Endothelial cell of umbilical vein (primary cell): ENCODE measurements at regions not wholly inside any gene's neighbourhood (a gene's known extent, or its start where the extent isn't known, plus 50 kb on each side); places are given as distances from the start of the nearest gene placed in this dataset.
A peak's percentile ranks its signal among the peaks of the same experiment; 100 is the strongest.

Experiments
- BruUV-seq: library from RNA; stranded (reverse); fragments of 400-500 nt; replicated peaks from 2 replicates; lab custom pipeline; 2021; lab: Mats Ljungman, UMichigan
- CTCF ChIA-PET: fragments of 300-600, 350-600 bp; sonication (Branson Sonifier 250); formaldehyde crosslinking; loops from one replicate; lab custom pipeline; 2021; ENCODE audit warnings: antibody characterized with exemption, inconsistent platforms; lab: Charles Lee
- POLR2A ChIA-PET: fragments of 300-600, 350-600 bp; sonication (Branson Sonifier 250); formaldehyde crosslinking; loops from one replicate; lab custom pipeline; 2021; ENCODE audit warnings: antibody characterized with exemption, inconsistent platforms; lab: Charles Lee
- DNase-seq: peaks from one replicate; pipeline ENCODE4 v3.0.0-alpha.2; 2011; ENCODE audit warnings: low read depth, low spot score
- FAIRE-seq: peaks from 2 replicates; lab custom pipeline; 2011; peaks lifted over from hg19 to GRCh38; lab: Jason Lieb, UNC
- H2AFZ ChIP-seq: 2 replicates; pipeline ENCODE4 v1.6.0; 2012; ENCODE audit warnings: low read depth, low read length, control low read depth, inconsistent platforms
- H3K27ac ChIP-seq: 2 replicates; pipeline ENCODE4 v1.5.1; 2011; ENCODE audit warnings: low read depth, mild to moderate bottlenecking, control low read depth, low read length, moderate library complexity; ENCODE audit not compliant: insufficient read depth
- H3K27me3 ChIP-seq, 2 experiments: 2 replicates each; pipeline versions ENCODE4 v1.6.0 to v1.6.1; 2011; ENCODE audit warnings: low read length in 2 of 2, mixed read lengths in 1 of 2; ENCODE audit not compliant: control insufficient read depth in 2 of 2, insufficient read depth in 2 of 2
- H3K36me3 ChIP-seq, 2 experiments: 2 replicates in 1 of 2; 3 replicates in 1 of 2; pipeline ENCODE4 v1.5.1; 2011; ENCODE audit warnings: low read length in 2 of 2, mild to moderate bottlenecking in 1 of 2, moderate library complexity in 1 of 2; ENCODE audit not compliant: control insufficient read depth in 2 of 2, insufficient read depth in 2 of 2; ENCODE audit errors: extremely low read depth in 1 of 2
- H3K4me1 ChIP-seq: 3 replicates; pipeline ENCODE4 v1.5.1; 2011; ENCODE audit warnings: mild to moderate bottlenecking, low read length; ENCODE audit not compliant: control insufficient read depth, insufficient read depth; ENCODE audit errors: extremely low read depth
- H3K4me2 ChIP-seq: 2 replicates; pipeline ENCODE4 v1.6.1; 2011; ENCODE audit warnings: low read length, control low read depth, mixed read lengths; ENCODE audit not compliant: insufficient read depth
- H3K4me3 ChIP-seq, 3 experiments: fragments of 200-600 bp in 1 of 3; sonication (generic), shearing (Covaris generic) in 1 of 3; replicated peaks in 1 of 3; 2 replicates each; pipeline ENCODE4 v1.5.1; 2011 to 2016; ENCODE audit warnings: control low read depth in 3 of 3, low read length in 3 of 3, mild to moderate bottlenecking in 2 of 3, inconsistent platforms in 1 of 3, low read depth in 1 of 3, moderate library complexity in 1 of 3; ENCODE audit not compliant: insufficient read depth in 1 of 3
- H3K79me2 ChIP-seq: 2 replicates; pipeline ENCODE4 v1.6.0; 2012; ENCODE audit warnings: low read length, inconsistent platforms; ENCODE audit not compliant: control insufficient read depth, insufficient read depth
- H3K9ac ChIP-seq: replicated peaks from 2 replicates; pipeline ENCODE3; 2011; ENCODE audit warnings: low read length, control low read depth; ENCODE audit not compliant: insufficient read depth; ENCODE audit errors: extremely low read depth
- H3K9me1 ChIP-seq: replicated peaks from 3 replicates; pipeline ENCODE4 v1.6.0; 2011; ENCODE audit warnings: mild to moderate bottlenecking, low read length; ENCODE audit not compliant: control insufficient read depth, insufficient read depth; ENCODE audit errors: extremely low read depth
- H3K9me3 ChIP-seq: replicated peaks from 2 replicates; pipeline ENCODE4 v1.5.1; 2012; ENCODE audit warnings: low read length, inconsistent platforms; ENCODE audit not compliant: control insufficient read depth, insufficient read depth
- H4K20me1 ChIP-seq: replicated peaks from 2 replicates; pipeline ENCODE3; 2011; ENCODE audit warnings: mild to moderate bottlenecking, low read length; ENCODE audit not compliant: control insufficient read depth, insufficient read depth; ENCODE audit errors: extremely low read depth
- EZH2 ChIP-seq: IDR thresholded peaks from 2 replicates; pipeline ENCODE4 v1.6.1; 2012; ENCODE audit warnings: borderline replicate concordance, low read depth, mild to moderate bottlenecking, moderate library complexity, low read length, inconsistent platforms; ENCODE audit not compliant: severe bottlenecking
- FOS ChIP-seq: IDR thresholded peaks from 2 replicates; pipeline ENCODE4 v1.6.1; 2011; ENCODE audit warnings: mild to moderate bottlenecking, low read length, moderate library complexity, borderline replicate concordance; ENCODE audit not compliant: insufficient read depth
- JUN ChIP-seq: IDR thresholded peaks from 2 replicates; pipeline ENCODE4 v1.6.1; 2011; ENCODE audit warnings: borderline replicate concordance, low read depth; ENCODE audit not compliant: insufficient read length, insufficient read depth
- POLR2A ChIP-seq: IDR thresholded peaks from 2 replicates; pipeline ENCODE4 v1.6.1; 2012; ENCODE audit warnings: low read depth, mild to moderate bottlenecking, control low read depth, low read length
- POLR2AphosphoS5 ChIP-seq: IDR thresholded peaks from 2 replicates; pipeline ENCODE4 v1.6.1; 2012; ENCODE audit warnings: low read depth, mild to moderate bottlenecking, control low read depth, low read length, moderate library complexity; ENCODE audit not compliant: insufficient read depth
- dilution Hi-C: fragments of 300-500 bp; cut with MboI; formaldehyde crosslinking; loops from one replicate; pipeline ENCODE4 v1.15.0; 2019; ENCODE audit warnings: low sequenced_read_pairs; ENCODE audit not compliant: extremely low pct_ligation_motif_present
- intact Hi-C: fragments of 100-400 bp; cut with micrococcal nuclease; formaldehyde crosslinking; loops from one replicate; pipeline ENCODE4 v1.10.0; 2022
- TF ChIP-seq, protein P1 (sequence below), 2 donors: IDR thresholded peaks; 1 replicate in 1 of 2; 2 replicates in 1 of 2; pipeline ENCODE4 v1.5.1; 2011; ENCODE audit warnings: low read length in 2 of 2, mild to moderate bottlenecking in 2 of 2, moderate library complexity in 2 of 2, control low read depth in 1 of 2, inconsistent platforms in 1 of 2, low read depth in 1 of 2; ENCODE audit not compliant: insufficient read depth in 1 of 2; ENCODE audit errors: extremely low read depth in 1 of 2
- TF ChIP-seq, protein P2 (sequence below): IDR thresholded peaks from 2 replicates; pipeline ENCODE4 v1.6.1; 2011; ENCODE audit not compliant: insufficient read depth, insufficient read length

DNA sequence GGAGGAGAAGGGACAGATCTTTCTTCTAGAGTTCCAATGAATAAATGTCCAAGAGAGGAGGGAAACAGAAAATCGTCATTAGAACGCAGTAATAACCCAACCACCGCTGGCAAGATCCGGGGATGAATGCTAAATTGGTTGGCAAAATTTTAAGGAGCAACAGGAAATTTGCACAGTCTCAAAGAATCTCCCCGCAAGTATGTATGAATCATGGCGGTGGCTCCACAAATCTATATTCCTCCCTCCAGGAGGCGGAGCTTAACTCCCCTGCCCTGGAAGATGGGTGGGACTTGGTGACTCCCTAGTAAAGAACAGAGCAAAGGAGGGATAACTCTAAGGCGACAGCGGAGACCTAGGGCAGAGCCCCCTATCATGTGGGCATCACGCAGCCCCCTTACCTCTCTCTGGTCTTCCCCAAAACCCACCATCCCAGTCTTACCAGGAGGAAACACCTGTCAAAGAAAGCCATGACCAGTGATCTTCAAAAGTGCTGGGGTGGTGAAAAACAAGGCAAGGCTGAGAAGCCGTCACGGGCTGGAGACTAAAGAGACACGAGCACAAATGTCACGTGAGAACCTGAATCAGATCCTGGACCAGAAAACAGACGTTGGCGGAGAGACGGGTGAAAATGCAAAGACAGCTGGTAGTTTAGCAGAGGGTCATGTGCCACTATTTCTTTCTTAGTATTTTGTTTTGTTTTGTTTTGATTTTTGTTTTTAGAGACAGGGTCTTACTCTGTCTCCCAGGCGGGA lies 125.8 kb downstream of the NCOR2 start:
- peak overlapping the region in 1 of 3 experiments; percentile 5 for H3K4me3 ChIP-seq
- dilution Hi-C loops (no loop called here), intact Hi-C loops (loop anchor here (1.0 to 2.0 kb wide), 6 partner anchors 12 to 126 kb away; partner anchors contain the start of gene NCOR2)
- H3K9me3 ChIP-seq, result no peaks in the 10 kb centered on the region
- H3K36me3 ChIP-seq, result peaks cover 0 to 5% of the 10 kb centered on the region in 2 experiments
- DNase-seq (peak; percentile 83), FAIRE-seq (peak; percentile 95)
- BruUV-seq, result TSS peak; percentile 36
- H3K79me2 ChIP-seq, result no peaks in the 10 kb centered on the region
- no peak overlapping the region for H2AFZ ChIP-seq
- H4K20me1 ChIP-seq, result no peaks in the 10 kb centered on the region
- peak overlapping the region; percentile 53 for H3K4me2 ChIP-seq
- H3K27ac ChIP-seq, result peak overlapping the region; percentile 89
- CTCF ChIA-PET, result interaction anchor here (0.8 to 3.8 kb wide), 9 partner anchors 12 to 330 kb away, joined by 3 to 12 read pairs (median 4); no protein-coding TSS in a partner anchor
- H3K4me1 ChIP-seq, result peaks cover 27% of the 10 kb centered on the region
- no peaks in the 10 kb centered on the region for H3K27me3 ChIP-seq
- H3K9ac ChIP-seq, result peak overlapping the region; percentile 76
- H3K9me1 ChIP-seq, result no peaks in the 10 kb centered on the region
- POLR2A ChIA-PET, result interaction anchor here (1.0 kb wide), 1 partner anchor 15 kb away, joined by 3 read pairs; no protein-coding TSS in a partner anchor
- TF ChIP-seq POLR2AphosphoS5, result peak; percentile 42
- TF ChIP-seq JUN, result peak; percentile 60
- TF ChIP-seq EZH2, result no peak
- peak; percentile 56 for TF ChIP-seq POLR2A
- no peak for TF ChIP-seq FOS

DNA sequence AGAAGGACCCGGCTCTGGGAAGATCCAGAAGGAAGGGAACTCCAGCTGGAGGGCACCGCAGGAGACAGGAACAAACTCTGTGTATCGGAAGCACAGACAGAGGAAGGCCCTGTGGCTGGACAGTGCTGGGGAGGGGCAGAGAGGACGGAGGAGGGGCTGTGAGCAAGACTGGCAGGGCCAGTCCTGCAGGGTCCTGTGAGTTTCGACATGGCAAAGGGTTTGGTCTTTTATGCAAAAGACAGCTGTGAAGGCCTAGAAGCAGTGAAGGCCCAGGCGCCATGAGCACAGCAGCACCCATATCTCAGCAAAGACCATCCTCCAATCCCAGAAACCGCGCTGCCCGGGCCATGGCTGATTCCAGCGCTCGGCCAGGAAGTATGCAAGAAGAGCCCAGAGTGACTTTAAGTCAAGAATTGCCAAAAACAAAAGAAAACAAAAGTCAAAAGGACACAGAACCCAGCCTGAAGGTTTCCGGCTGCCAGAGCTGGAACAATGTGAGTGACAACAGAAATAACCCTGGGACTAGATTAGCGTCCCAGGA lies 126.5 kb downstream of the NCOR2 start:
- ChIA-PET CTCF (interaction anchor here (0.8 to 3.8 kb wide), 9 partner anchors 13 to 331 kb away, joined by 3 to 12 read pairs (median 4); no protein-coding TSS in a partner anchor), POLR2A (interaction anchor here (1.0 kb wide), 1 partner anchor 16 kb away, joined by 3 read pairs; no protein-coding TSS in a partner anchor)
- Histone ChIP-seq H3K36me3 (peaks cover 0 to 9% of the 10 kb centered on the region in 2 experiments), H3K9me3 (no peaks in the 10 kb centered on the region), H3K4me3 (peak overlapping the region in 1 of 3 experiments; percentile 5), H3K9me1 (no peaks in the 10 kb centered on the region), H2AFZ (no peak overlapping the region), H4K20me1 (no peaks in the 10 kb centered on the region), H3K4me1 (peaks cover 27% of the 10 kb centered on the region), H3K9ac (peak overlapping the region; percentile 76), H3K79me2 (no peaks in the 10 kb centered on the region), H3K4me2 (peak overlapping the region; percentile 53), H3K27ac (peak overlapping the region; percentile 89), H3K27me3 (no peaks in the 10 kb centered on the region)
- dilution Hi-C loops, result no loop called here
- no peak for FAIRE-seq
- no peak for DNase-seq
- intact Hi-C loops, result loop anchor here (1.0 to 2.0 kb wide), 6 partner anchors 12 to 126 kb away; partner anchors contain the start of gene NCOR2
- TSS peak; percentile 96 for BruUV-seq
- TF ChIP-seq FOS, result no peak
- TF ChIP-seq, protein P1, sequence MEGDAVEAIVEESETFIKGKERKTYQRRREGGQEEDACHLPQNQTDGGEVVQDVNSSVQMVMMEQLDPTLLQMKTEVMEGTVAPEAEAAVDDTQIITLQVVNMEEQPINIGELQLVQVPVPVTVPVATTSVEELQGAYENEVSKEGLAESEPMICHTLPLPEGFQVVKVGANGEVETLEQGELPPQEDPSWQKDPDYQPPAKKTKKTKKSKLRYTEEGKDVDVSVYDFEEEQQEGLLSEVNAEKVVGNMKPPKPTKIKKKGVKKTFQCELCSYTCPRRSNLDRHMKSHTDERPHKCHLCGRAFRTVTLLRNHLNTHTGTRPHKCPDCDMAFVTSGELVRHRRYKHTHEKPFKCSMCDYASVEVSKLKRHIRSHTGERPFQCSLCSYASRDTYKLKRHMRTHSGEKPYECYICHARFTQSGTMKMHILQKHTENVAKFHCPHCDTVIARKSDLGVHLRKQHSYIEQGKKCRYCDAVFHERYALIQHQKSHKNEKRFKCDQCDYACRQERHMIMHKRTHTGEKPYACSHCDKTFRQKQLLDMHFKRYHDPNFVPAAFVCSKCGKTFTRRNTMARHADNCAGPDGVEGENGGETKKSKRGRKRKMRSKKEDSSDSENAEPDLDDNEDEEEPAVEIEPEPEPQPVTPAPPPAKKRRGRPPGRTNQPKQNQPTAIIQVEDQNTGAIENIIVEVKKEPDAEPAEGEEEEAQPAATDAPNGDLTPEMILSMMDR (IDR thresholded peaks at IDR 0.05; ENCODE audit: extremely low read depth in 1 of 2, insufficient read depth in 1 of 2, low read depth in 1 of 2, low read length in 2 of 2), result no peak
- TF ChIP-seq JUN, result no peak
- TF ChIP-seq, protein P2, sequence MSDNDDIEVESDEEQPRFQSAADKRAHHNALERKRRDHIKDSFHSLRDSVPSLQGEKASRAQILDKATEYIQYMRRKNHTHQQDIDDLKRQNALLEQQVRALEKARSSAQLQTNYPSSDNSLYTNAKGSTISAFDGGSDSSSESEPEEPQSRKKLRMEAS, result no peak
